Natural killer cell treated with Interleukin-12 subunit alpha and Interleukin-12 subunit beta and Interleukin-15 and Interleukin-18, amount 100 ng/mL, for 72 hours (primary cell): ENCODE measurements at regions not wholly inside any gene's neighbourhood (a gene's known extent, or its start where the extent isn't known, plus 50 kb on each side); places are given as distances from the start of the nearest gene placed in this dataset.

ENCODE experiments used
- ATAC-seq, 2 donors: fragments of 150-1000 bp; cut with Tn5 transposase in 1 of 2; sonication (Bioruptor Pico), chemical (Tn5 transposase) in 1 of 2; 2 replicates each; pipeline ENCODE4 v1.10.0; 2021
- DNase-seq: peaks from one replicate; pipeline ENCODE4 v3.0.0; 2022; ENCODE audit warnings: low spot score
- H3K27ac Mint-ChIP-seq, 2 donors: 1 replicate in 1 of 2; 2 replicates in 1 of 2; pipeline ENCODE4 v1.8.0; 2022; ENCODE audit warnings: mixed read lengths in 2 of 2, mild to moderate bottlenecking in 1 of 2, moderate library complexity in 1 of 2
- H3K27me3 Mint-ChIP-seq, 2 donors: 1 replicate in 1 of 2; 2 replicates in 1 of 2; pipeline ENCODE4 v1.8.0; 2022; ENCODE audit warnings: mixed read lengths in 2 of 2
- H3K36me3 Mint-ChIP-seq: one replicate; pipeline ENCODE4 v1.8.0; 2022; ENCODE audit warnings: mixed read lengths
- H3K4me1 Mint-ChIP-seq, 2 donors: 1 replicate in 1 of 2; 2 replicates in 1 of 2; pipeline ENCODE4 v1.8.0; 2022; ENCODE audit warnings: low read depth in 2 of 2, mixed read lengths in 2 of 2, mild to moderate bottlenecking in 1 of 2
- H3K4me3 Mint-ChIP-seq: one replicate; pipeline ENCODE4 v1.8.0; 2022; ENCODE audit warnings: mixed read lengths
- H3K9me3 Mint-ChIP-seq: 2 replicates; pipeline ENCODE4 v1.8.0; 2022; ENCODE audit warnings: mixed read lengths

DNA sequence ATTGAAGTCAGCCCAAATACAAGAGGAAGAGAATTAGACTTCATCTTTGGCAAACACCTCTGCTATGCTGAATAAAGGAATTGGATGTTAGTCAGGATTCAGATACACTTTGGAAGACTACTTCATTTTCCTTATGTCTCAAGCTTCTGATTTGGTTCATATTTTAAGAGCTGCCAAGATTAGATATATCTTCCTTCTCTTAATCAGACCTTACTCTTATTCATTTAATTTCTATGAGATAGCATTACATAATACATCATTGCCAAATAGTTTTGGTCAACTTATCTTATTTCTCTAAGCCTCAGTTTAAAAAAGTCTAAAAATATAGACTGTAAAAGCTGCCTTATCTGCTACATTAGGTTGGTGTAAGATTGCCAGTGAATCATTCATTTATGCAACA is 330.6 kb upstream of the NAV3 start:
- H3K36me3 Mint-ChIP-seq, result no peaks in the 10 kb centered on the region
- H3K27me3 Mint-ChIP-seq, result no peaks in the 10 kb centered on the region
- H3K4me3 Mint-ChIP-seq, result no peak overlapping the region
- DNase-seq, result no peak
- ATAC-seq, result no peak
- H3K4me1 Mint-ChIP-seq, result no peaks in the 10 kb centered on the region
- H3K27ac Mint-ChIP-seq, result no peak overlapping the region
- H3K9me3 Mint-ChIP-seq, result peaks cover 4% of the 10 kb centered on the region

GRCh38 chr12:77497647-77498046 is 333.0 kb upstream of the NAV3 start:
- Mint-ChIP-seq H3K27ac (no peak overlapping the region), H3K9me3 (peaks cover 4% of the 10 kb centered on the region), H3K4me1 (no peaks in the 10 kb centered on the region), H3K4me3 (no peak overlapping the region), H3K36me3 (no peaks in the 10 kb centered on the region), H3K27me3 (no peaks in the 10 kb centered on the region)
- DNase-seq (no peak), ATAC-seq (no peak)

GRCh38 chr12:77496714-77497113 is 334.0 kb upstream of the NAV3 start:
- no peaks in the 10 kb centered on the region for H3K4me1 Mint-ChIP-seq
- H3K27me3 Mint-ChIP-seq, result no peaks in the 10 kb centered on the region
- DNase-seq (no peak), ATAC-seq (no peak)
- H3K9me3 Mint-ChIP-seq, result peaks cover 4% of the 10 kb centered on the region
- H3K36me3 Mint-ChIP-seq, result no peaks in the 10 kb centered on the region
- H3K27ac Mint-ChIP-seq, result no peak overlapping the region
- no peak overlapping the region for H3K4me3 Mint-ChIP-seq

DNA sequence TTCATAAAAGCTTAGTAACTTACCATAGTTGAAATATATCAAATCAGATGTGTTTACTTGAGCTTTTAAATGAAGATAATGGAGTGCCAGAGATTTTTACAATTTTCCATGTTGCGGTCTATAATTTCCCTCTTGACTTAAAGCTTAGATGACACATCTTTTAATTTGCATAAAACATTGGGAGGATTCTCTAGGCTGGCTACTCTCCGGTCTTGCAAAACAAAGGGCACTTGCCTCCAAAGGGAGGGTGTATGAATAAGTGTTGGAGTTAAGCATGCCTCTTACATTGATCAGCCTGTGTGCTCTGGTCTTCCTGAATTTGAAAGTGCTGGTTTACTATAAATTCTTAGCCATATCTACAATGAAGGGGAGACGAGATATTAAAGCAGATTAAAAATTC is 336.4 kb upstream of the NAV3 start:
- no peak for ATAC-seq
- H3K4me3 Mint-ChIP-seq, result no peak overlapping the region
- H3K27ac Mint-ChIP-seq, result no peak overlapping the region
- no peaks in the 10 kb centered on the region for H3K36me3 Mint-ChIP-seq
- DNase-seq, result no peak
- no peaks in the 10 kb centered on the region for H3K4me1 Mint-ChIP-seq
- no peaks in the 10 kb centered on the region for H3K27me3 Mint-ChIP-seq
- H3K9me3 Mint-ChIP-seq, result peaks cover 2% of the 10 kb centered on the region

- no peaks in the 10 kb centered on the region for H3K9me3 Mint-ChIP-seq
- H3K4me3 Mint-ChIP-seq, result no peak overlapping the region
- H3K27ac Mint-ChIP-seq, result no peak overlapping the region
- DNase-seq (no peak), ATAC-seq (no peak)
- no peaks in the 10 kb centered on the region for H3K36me3 Mint-ChIP-seq
- no peaks in the 10 kb centered on the region for H3K27me3 Mint-ChIP-seq
- H3K4me1 Mint-ChIP-seq, result no peaks in the 10 kb centered on the region
Measured at GRCh38 chr12:77493302-77494168, 337.2 kb upstream of the NAV3 start.

- ATAC-seq (no peak), DNase-seq (no peak)
- no peaks in the 10 kb centered on the region for H3K36me3 Mint-ChIP-seq
- H3K9me3 Mint-ChIP-seq, result no peaks in the 10 kb centered on the region
- H3K4me3 Mint-ChIP-seq, result no peak overlapping the region
- H3K27me3 Mint-ChIP-seq, result no peaks in the 10 kb centered on the region
- H3K4me1 Mint-ChIP-seq, result no peaks in the 10 kb centered on the region
- H3K27ac Mint-ChIP-seq, result no peak overlapping the region
Measured at GRCh38 chr12:77492536-77492935, 338.2 kb upstream of the NAV3 start.

GRCh38 chr12:77489331-77489970 is 341.2 kb upstream of the NAV3 start:
- no peaks in the 10 kb centered on the region for H3K27me3 Mint-ChIP-seq
- no peak overlapping the region for H3K27ac Mint-ChIP-seq
- H3K4me1 Mint-ChIP-seq, result no peaks in the 10 kb centered on the region
- no peak overlapping the region for H3K4me3 Mint-ChIP-seq
- peaks cover 4% of the 10 kb centered on the region for H3K9me3 Mint-ChIP-seq
- DNase-seq (no peak), ATAC-seq (no peak)
- H3K36me3 Mint-ChIP-seq, result no peaks in the 10 kb centered on the region

DNA sequence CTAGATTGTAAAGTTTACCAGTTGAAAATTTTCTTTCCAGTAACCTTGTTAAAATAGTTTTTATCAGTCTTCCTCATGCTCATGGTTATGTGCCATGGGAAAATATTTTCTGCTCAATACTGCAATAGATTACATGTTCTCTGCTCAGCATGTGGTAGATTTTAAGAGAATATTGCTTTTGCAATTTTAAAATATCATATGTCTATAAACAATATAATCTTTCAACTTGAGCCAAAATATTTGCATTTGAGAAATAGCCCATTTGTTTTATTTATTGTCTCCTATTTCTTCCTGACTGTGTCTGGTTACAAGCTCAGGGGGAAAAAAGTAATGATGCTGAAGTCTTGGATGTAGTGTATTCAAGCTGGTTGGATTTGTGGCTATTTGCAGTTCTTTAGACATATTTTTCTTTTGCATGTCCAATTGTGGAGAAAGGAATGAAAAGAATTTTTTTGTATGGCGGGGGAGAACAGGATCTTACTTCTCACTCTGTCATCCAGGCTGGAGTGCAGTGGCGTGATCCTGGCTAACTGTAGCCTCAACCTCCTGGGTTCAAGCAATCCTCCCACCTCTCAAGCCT is 342.6 kb upstream of the NAV3 start:
- Mint-ChIP-seq H3K36me3 (no peaks in the 10 kb centered on the region), H3K27ac (no peak overlapping the region), H3K9me3 (peaks cover 8% of the 10 kb centered on the region), H3K4me3 (no peak overlapping the region), H3K4me1 (no peaks in the 10 kb centered on the region), H3K27me3 (no peaks in the 10 kb centered on the region)
- no peak for ATAC-seq
- no peak for DNase-seq

GRCh38 chr12:77486872-77487271 is 343.8 kb upstream of the NAV3 start:
- H3K27me3 Mint-ChIP-seq, result no peaks in the 10 kb centered on the region
- no peak overlapping the region for H3K27ac Mint-ChIP-seq
- H3K9me3 Mint-ChIP-seq, result peaks cover 8% of the 10 kb centered on the region
- H3K4me3 Mint-ChIP-seq, result no peak overlapping the region
- H3K4me1 Mint-ChIP-seq, result no peaks in the 10 kb centered on the region
- no peaks in the 10 kb centered on the region for H3K36me3 Mint-ChIP-seq
- DNase-seq, result no peak
- ATAC-seq, result no peak

GRCh38 chr12:77485961-77486854 is 344.5 kb upstream of the NAV3 start:
- no peaks in the 10 kb centered on the region for H3K27me3 Mint-ChIP-seq
- H3K4me3 Mint-ChIP-seq, result no peak overlapping the region
- no peak overlapping the region for H3K27ac Mint-ChIP-seq
- H3K36me3 Mint-ChIP-seq, result no peaks in the 10 kb centered on the region
- H3K4me1 Mint-ChIP-seq, result no peaks in the 10 kb centered on the region
- H3K9me3 Mint-ChIP-seq, result peaks cover 8% of the 10 kb centered on the region
- ATAC-seq, result no peak
- DNase-seq, result no peak

DNA sequence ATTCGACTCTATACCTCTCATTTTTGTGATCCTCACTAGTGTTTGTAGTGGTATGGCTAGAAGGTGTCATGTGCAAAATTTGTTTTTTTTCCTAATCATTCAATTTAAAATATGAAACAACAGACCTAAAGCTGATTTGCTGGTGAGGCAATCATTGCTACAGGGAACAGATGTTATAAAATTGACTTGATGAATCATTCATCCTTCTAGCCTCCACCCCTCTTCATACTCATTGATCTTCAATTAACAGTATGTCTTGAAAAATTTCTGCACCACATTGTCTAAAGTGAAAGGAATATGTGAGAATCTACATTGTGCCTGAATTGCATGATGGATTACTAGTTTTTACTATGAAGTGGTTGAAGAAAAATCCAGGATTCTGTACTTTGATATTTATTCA is 349.0 kb upstream of the NAV3 start:
- H3K9me3 Mint-ChIP-seq, result peaks cover 8% of the 10 kb centered on the region
- no peak overlapping the region for H3K27ac Mint-ChIP-seq
- no peaks in the 10 kb centered on the region for H3K36me3 Mint-ChIP-seq
- no peak overlapping the region for H3K4me3 Mint-ChIP-seq
- DNase-seq (no peak), ATAC-seq (no peak)
- H3K4me1 Mint-ChIP-seq, result no peaks in the 10 kb centered on the region
- H3K27me3 Mint-ChIP-seq, result no peaks in the 10 kb centered on the region

DNA sequence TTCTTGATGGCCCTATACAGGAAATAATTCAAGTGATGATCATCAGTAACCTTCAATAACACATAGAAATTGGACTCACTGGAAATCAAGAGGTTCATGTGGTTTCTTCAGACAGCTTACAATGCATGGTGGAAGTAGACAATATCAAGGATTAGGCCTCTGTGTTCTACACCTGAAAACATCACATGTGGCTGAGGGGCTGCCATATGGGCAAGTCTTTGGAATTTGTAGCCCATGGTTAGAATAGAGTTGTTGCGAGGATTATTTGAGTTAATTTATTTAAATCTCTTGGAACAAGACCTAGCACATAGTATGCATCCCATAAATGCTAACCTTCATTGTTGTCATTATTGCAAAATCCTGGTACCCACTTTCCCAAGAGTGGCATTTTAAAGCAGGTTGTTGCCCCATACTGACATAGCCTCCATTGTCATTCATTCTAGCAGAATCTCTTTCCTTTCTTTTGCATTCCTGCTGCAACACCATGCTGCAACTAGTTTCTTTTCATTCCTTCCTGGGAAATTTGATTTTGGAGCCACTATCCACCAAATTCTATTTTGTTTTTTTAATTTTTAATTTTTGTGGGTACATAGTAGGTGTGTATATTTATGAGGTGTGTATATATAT is 352.7 kb upstream of the NAV3 start:
- DNase-seq (no peak), ATAC-seq (no peak)
- Mint-ChIP-seq H3K36me3 (no peaks in the 10 kb centered on the region), H3K27ac (no peak overlapping the region), H3K4me3 (no peak overlapping the region), H3K4me1 (no peaks in the 10 kb centered on the region), H3K9me3 (peaks cover 7% of the 10 kb centered on the region), H3K27me3 (no peaks in the 10 kb centered on the region)

GRCh38 chr12:77471801-77472200 is 358.9 kb upstream of the NAV3 start:
- Mint-ChIP-seq H3K36me3 (no peaks in the 10 kb centered on the region), H3K4me3 (no peak overlapping the region), H3K4me1 (no peaks in the 10 kb centered on the region), H3K27ac (no peak overlapping the region), H3K9me3 (peaks cover 11% of the 10 kb centered on the region), H3K27me3 (no peaks in the 10 kb centered on the region)
- ATAC-seq (no peak), DNase-seq (no peak)
